HG02763 (cell line): ENCODE measurements at regions not wholly inside any gene's neighbourhood (a gene's known extent, or its start where the extent isn't known, plus 50 kb on each side); places are given as distances from the start of the nearest gene placed in this dataset.
"Not testable (repeated sequence)": the region's sequence is repeated elsewhere in the genome, so short reads cannot be mapped to it uniquely, and the experiment has no call there.

Experiments
- ATAC-seq: cut with Tn5 transposase; IDR thresholded peaks from one replicate; pipeline ENCODE4 v1.9.1; 2021; ENCODE audit warnings: mild to moderate bottlenecking, moderate library complexity; ENCODE audit not compliant: unreplicated experiment

GRCh38 chr2:180618570-180618969, 361.8 kb upstream of the UBE2E3 start:
- no peak for ATAC-seq

DNA sequence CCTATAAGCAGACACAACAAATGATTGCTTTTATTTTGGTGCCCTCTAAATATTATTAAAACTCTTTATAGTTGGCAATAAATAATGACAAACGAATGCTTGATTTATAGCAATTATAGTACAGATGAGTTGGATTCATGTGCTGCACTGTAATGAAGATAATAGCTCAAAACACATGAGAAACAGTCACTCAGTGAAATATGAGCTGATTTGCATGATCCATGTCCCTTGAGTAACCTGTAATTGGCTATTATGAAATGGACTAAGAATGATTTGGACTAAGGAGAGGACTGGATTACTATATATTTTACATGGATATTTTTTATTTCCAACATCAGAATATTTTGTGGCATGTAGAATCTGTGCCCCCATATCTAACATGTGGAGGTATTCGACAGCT, 365.6 kb upstream of the UBE2E3 start:
- no peak for ATAC-seq

DNA sequence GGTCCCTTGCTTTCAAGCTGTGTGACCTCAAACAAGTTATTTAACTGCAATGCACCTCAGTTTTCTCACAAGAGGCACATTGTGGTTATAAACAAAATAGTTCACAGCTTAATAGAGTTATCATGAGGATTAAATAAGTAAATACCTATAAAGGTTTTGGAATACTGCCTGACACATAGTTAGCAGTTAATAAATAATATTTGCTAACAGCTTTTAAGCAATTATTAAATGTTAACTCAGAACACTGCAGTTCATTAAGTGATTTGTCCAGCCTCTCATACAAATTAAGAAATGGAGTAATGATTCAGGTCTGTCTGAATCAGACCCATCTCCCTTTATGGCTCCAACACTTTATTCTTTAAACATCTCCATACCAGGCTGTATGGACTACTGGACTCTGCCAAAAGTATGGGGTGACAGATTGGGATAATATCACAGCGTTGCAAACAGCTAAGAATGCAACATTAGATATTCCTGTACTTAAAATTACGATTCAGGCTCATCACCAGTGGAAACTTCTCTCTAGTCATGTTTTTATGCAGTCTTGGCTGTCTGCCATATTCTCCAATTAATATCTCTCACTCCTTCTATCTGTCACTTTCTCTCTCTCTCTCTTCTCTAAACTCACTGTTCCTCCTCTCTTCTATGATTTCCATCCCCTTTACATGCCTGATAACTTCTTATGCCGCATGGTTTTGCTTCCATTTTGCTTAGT, 370.6 kb upstream of the UBE2E3 start:
- no peak for ATAC-seq

DNA sequence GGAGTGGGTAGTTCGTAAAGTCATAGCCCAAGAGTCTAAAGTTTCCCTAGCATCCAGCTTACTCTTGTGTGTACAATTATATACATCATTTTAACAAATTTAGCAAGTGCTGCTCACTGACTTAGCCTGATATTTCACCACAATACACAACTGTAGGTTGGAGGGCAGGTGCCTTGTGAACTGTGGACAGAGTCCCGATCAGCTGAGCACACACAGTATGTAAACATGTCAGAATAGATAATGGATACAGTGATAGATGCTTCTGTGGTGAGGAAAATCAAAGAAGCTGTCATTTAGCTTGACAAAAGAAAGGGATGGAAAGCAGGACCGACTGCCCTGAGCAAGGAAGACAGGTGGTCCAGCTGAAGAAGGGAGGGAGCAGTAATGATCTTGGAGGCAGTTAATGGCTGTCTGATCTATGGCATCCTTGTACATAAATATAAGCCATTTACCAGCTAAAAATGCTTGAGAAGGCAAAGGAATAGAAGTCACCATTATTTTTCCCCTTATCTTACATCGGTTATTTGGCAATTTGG, 372.8 kb upstream of the UBE2E3 start:
- no peak for ATAC-seq

GRCh38 chr2:180604077-180604476, 376.3 kb upstream of the UBE2E3 start:
- ATAC-seq: no peak

DNA sequence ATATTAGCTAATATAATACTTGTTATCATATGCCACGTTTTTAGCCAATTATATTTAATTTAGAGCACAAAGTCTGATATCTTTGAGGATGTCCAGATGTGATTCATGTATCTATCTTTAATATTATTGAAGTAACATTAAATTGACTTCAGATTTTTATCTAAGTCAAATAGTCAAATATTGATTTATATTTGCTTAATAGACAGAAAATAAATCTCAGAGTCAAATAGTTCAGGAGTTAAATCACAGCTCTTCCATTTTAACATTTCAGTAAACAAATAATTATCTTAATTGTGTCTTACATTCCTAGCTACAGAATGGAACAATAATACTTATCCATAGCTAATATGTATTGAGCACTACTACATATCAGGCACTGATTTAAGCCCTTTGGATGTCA, 379.4 kb upstream of the UBE2E3 start:
- no peak for ATAC-seq

DNA sequence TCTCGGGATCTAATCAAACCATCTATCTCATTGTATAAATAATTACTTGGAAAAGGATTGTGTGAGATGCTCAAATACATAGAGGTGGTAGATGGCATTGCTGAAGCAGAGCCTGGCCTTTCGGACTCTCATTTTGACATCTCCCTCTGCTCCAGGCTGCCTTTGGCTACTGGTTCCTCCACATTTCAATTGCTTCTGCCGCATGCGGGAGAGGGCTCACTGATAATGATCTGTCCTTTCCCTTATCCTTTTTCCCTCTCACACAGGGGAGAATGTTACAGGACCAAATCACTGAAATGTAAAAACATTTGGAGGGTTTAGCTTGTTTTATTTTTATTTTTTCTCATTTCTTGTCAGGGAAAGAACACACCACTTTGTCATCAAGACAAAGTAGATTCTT, 380.6 kb upstream of the UBE2E3 start:
- no peak for ATAC-seq

GRCh38 chr2:180597179-180597578, 383.2 kb upstream of the UBE2E3 start:
- no peak for ATAC-seq

DNA sequence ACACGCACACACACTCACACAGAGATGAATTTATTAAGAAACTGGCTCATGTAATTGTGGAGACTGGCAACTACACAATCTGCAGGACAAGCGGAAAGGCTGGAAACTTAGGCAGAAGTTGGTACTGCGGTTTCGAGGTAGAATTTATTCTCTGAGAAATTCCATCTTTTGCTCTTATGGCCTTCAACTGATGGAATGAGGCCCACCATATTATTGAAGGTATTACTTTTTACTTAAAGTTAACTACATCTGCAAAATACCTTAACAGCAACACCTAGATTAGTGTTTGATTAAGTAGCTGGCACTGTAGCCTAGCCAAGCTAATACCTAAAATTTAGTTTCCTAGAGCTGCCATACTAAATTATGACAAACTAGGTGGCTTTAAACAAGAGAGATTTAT, 384.0 kb upstream of the UBE2E3 start:
- no peak for ATAC-seq

DNA sequence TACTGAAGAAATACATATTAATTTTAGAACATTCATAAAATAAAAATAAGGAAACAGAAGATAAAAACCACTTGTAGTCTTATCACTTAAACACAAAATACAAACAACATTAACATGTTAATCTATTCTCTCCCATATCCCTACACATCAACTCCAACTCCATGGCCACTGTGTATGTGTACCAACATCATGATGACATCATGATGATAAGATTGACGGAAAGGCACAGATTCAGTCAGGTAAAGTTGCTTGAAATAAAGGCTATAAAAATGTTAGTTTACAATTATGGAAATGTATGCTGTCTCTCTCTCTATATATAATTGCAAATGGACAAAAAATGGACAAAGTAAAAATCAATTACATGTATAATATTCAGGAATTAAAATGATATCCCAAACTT, 388.5 kb upstream of the UBE2E3 start:
- no peak for ATAC-seq

- not testable (repeated sequence) for ATAC-seq
These were observed 389.2 kb upstream of the UBE2E3 start for GRCh38 chr2:180591093-180591781.

GRCh38 chr2:180583441-180584140, 396.8 kb upstream of the UBE2E3 start:
- ATAC-seq: no peak

- no peak for ATAC-seq
These were observed 401.0 kb upstream of the UBE2E3 start for GRCh38 chr2:180579388-180579787.

GRCh38 chr2:180578441-180578840, 402.0 kb upstream of the UBE2E3 start:
- no peak for ATAC-seq

- ATAC-seq: no peak
These were observed 402.8 kb upstream of the UBE2E3 start for GRCh38 chr2:180577567-180577966.

DNA sequence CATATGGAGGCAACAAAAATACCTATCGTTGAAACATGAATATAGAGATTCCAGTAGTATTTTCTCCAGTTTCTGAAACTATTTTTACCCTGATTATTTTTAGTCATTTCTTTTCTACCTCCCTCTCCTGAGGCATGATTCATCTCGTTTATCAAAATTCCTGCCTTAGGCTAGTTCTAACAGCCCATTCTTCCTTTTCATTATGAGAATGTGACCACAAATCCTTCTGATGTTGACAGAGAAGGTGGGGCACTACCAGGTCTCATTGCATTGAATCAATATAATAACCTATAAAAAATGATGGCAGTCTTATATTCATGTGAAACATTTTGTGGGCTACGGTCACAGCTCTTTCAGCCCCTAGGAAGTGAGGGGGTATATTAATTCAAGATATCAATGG, 406.5 kb upstream of the UBE2E3 start:
- ATAC-seq: no peak

GRCh38 chr2:180572346-180572745, 408.1 kb upstream of the UBE2E3 start:
- ATAC-seq: no peak

- no peak for ATAC-seq
These were observed 408.8 kb upstream of the UBE2E3 start for GRCh38 chr2:180571559-180571958.

DNA sequence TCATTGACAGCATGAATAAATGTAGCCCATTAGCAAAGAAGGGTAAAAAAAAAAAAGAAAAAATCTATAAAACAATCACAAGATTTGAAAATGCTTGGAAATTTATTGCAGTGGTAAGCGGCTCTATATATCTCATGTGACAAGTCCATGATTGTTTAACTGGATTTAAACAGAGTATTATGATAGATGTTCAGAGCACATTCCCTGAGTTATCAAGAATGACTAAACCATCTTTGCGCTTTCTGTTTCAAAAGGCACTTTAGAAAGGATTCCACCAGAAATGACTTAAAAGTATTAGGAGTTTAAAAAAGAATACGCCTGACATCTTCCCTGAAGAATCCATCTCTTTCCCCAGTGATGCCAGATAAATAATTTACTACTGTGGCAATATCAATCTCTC, 409.5 kb upstream of the UBE2E3 start:
- ATAC-seq: no peak

DNA sequence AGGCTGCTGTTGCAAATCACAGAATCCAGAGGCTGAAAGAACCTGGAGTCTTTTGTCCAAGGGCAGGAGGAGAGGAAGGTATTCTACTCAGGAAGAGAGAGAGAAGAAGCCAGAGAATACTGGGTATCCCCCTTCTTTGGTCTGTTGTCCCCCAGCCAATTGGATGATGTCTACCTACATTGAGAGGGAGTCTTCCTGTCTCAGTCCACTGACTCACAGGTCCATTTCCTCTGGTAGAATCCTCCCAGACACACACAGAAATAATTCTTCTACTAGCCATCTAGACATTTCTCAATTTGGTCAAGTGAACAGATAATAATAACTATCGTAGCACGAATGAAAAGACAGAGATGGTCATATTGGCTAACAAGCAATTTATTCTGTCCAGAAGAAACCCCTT, 416.4 kb upstream of the UBE2E3 start:
- ATAC-seq: no peak

GRCh38 chr2:180562378-180562777, 418.0 kb upstream of the UBE2E3 start:
- no peak for ATAC-seq

- no peak for ATAC-seq
These were observed 420.6 kb upstream of the UBE2E3 start for GRCh38 chr2:180559771-180560170.
